KMS-11 (cell line): ENCODE measurements at regions not wholly inside any gene's neighbourhood (a gene's known extent, or its start where the extent isn't known, plus 50 kb on each side); places are given as distances from the start of the nearest gene placed in this dataset.

Source experiments
- H2AFZ ChIP-seq: fragments of 200-600 bp; sonication (generic); 2 replicates; pipeline ENCODE4 v1.6.1; 2016; ENCODE audit warnings: antibody characterized with exemption, mixed run types, low read depth
- H3K27ac ChIP-seq: fragments of 200-600 bp; sonication (generic); 2 replicates; pipeline ENCODE4 v1.6.1; 2016; ENCODE audit warnings: mild to moderate bottlenecking, mixed run types
- H3K27me3 ChIP-seq: fragments of 200-600 bp; sonication (generic); 2 replicates; pipeline ENCODE4 v1.6.1; 2017; ENCODE audit warnings: mild to moderate bottlenecking, low read depth, mixed run types, moderate library complexity; ENCODE audit not compliant: insufficient read depth
- H3K36me3 ChIP-seq: fragments of 200-600 bp; sonication (generic); 2 replicates; pipeline ENCODE4 v1.6.1; 2017; ENCODE audit warnings: mild to moderate bottlenecking, mixed run types; ENCODE audit not compliant: insufficient read depth
- H3K4me1 ChIP-seq: fragments of 200-600 bp; sonication (generic); 2 replicates; pipeline ENCODE4 v1.6.1; 2016; ENCODE audit warnings: mild to moderate bottlenecking, low read depth, mixed run types; ENCODE audit not compliant: poor library complexity, severe bottlenecking
- H3K4me2 ChIP-seq: fragments of 200-600 bp; sonication (generic); 2 replicates; pipeline ENCODE4 v1.7.0; 2016; ENCODE audit warnings: mild to moderate bottlenecking, mixed run types
- H3K4me3 ChIP-seq: fragments of 200-600 bp; sonication (generic); IDR thresholded peaks from 2 replicates; pipeline ENCODE4 v1.6.1; 2017; ENCODE audit warnings: low read depth, low read length, mixed read lengths; ENCODE audit not compliant: insufficient read depth
- H3K79me2 ChIP-seq: fragments of 200-600 bp; sonication (generic); 2 replicates; pipeline ENCODE4 v1.6.1; 2016; ENCODE audit warnings: low read depth, mixed run types; ENCODE audit not compliant: insufficient read depth
- H3K9ac ChIP-seq: fragments of 200-600 bp; sonication (generic); 2 replicates; pipeline ENCODE4 v1.6.1; 2016; ENCODE audit warnings: mild to moderate bottlenecking, mixed run types
- H4K20me1 ChIP-seq: fragments of 200-600 bp; sonication (generic); 2 replicates; pipeline ENCODE4 v1.6.1; 2016; ENCODE audit warnings: mild to moderate bottlenecking, mixed run types; ENCODE audit not compliant: insufficient read depth
- TF ChIP-seq, protein P1 (sequence below): fragments of 200-600 bp; sonication (generic); conservative IDR thresholded peaks from 2 replicates; pipeline ENCODE4 v1.6.1; 2017; ENCODE audit warnings: low read depth, mild to moderate bottlenecking, antibody characterized with exemption, low read length, moderate library complexity, mixed read lengths

DNA sequence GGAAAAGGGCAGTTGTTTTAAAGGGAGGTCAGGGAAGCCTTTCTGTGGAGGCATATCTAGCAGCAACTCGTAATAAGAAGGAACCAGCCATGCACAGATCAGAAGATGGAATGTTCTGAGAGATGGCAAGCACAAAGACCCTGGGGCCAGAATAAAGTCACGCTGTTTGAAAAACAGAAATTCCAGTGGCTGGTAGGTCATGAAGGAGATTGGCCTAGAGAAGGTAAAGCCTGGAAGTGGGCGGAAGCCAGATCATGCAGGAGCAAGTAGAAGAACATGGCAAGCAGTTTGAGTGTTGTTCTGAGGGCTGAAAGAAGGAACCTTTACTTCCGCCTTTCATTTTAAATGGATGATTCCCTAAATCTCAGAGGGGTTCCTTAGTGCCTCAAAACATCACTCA lies 208.1 kb upstream of the PPP2R3A start:
- H3K4me2 ChIP-seq: no peak overlapping the region
- no peak overlapping the region for H2AFZ ChIP-seq
- no peaks in the 10 kb centered on the region for H3K27me3 ChIP-seq
- no peaks in the 10 kb centered on the region for H3K79me2 ChIP-seq
- H3K9ac ChIP-seq: no peak overlapping the region
- H4K20me1 ChIP-seq: no peaks in the 10 kb centered on the region
- H3K4me1 ChIP-seq: no peaks in the 10 kb centered on the region
- no peak overlapping the region for H3K27ac ChIP-seq
- TF ChIP-seq, protein P1, sequence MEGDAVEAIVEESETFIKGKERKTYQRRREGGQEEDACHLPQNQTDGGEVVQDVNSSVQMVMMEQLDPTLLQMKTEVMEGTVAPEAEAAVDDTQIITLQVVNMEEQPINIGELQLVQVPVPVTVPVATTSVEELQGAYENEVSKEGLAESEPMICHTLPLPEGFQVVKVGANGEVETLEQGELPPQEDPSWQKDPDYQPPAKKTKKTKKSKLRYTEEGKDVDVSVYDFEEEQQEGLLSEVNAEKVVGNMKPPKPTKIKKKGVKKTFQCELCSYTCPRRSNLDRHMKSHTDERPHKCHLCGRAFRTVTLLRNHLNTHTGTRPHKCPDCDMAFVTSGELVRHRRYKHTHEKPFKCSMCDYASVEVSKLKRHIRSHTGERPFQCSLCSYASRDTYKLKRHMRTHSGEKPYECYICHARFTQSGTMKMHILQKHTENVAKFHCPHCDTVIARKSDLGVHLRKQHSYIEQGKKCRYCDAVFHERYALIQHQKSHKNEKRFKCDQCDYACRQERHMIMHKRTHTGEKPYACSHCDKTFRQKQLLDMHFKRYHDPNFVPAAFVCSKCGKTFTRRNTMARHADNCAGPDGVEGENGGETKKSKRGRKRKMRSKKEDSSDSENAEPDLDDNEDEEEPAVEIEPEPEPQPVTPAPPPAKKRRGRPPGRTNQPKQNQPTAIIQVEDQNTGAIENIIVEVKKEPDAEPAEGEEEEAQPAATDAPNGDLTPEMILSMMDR: no peak
- H3K36me3 ChIP-seq: no peaks in the 10 kb centered on the region
- H3K4me3 ChIP-seq: no peak overlapping the region

DNA sequence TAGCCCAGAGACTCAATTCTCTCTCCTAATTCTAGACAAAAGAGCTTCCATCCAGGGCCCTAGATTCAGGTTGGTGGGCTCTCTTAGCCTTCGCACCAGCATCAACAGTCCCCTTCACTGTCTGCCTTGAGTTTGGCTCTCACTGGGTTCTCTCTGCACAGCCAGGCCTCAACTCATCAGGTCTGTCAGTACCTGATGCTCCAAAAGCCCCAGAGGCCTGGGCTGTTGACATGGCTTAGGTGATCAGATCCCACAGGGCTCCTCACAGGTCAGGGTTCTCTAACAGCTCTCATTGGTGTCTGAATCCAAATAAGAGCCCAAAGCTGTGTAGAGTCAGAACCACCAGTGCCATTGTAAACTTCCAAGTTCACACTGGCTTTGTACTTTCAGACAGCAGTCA lies 206.6 kb upstream of the PPP2R3A start:
- Histone ChIP-seq H3K9ac (no peak overlapping the region), H3K79me2 (no peaks in the 10 kb centered on the region), H3K27me3 (no peaks in the 10 kb centered on the region), H3K4me1 (no peaks in the 10 kb centered on the region), H3K27ac (no peak overlapping the region), H4K20me1 (no peaks in the 10 kb centered on the region), H2AFZ (no peak overlapping the region), H3K36me3 (no peaks in the 10 kb centered on the region), H3K4me3 (no peak overlapping the region), H3K4me2 (no peak overlapping the region)
- TF ChIP-seq, protein P1: no peak

DNA sequence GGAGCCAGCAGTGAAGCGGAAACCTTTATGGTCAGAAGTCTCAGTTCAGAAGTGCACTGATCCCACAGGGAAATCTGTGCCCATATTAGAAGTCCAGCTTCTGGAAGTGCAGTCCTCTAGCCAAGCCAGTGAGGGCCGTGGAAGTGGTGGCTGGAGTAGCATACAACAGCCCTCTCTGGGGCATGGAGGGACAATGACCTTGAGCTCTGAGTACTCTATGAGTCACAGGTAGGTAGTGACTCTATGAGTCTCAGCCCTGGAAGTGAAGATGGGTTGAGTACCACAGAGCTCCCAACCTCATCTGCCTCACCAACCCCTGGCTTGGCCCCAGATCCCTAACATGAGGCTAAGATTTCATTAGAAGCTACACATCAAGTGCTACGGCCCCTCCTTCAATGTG lies 205.9 kb upstream of the PPP2R3A start:
- no peak overlapping the region for H3K9ac ChIP-seq

DNA sequence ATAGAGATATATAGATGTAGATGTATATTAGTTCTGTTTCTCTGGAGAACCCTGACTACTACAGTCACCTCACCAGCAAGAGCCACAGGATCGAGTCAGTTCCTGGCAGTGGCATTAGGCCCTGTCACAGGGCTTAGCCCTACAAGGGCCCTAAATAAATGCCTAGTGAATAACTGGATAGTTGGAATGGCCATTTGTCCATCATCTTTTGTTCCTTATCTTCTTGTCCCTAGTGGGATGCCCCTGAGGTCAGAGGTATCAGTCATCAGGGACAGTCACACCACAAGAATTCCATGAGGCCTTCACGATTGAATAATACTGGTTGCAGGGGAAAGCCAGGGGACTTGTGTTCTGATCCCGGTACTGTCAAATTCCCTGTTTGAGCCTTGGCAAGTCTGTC lies 204.9 kb upstream of the PPP2R3A start:
- TF ChIP-seq, protein P1: no peak
- H2AFZ ChIP-seq: no peak overlapping the region
- no peak overlapping the region for H3K4me2 ChIP-seq
- no peak overlapping the region for H3K4me3 ChIP-seq
- no peaks in the 10 kb centered on the region for H3K27me3 ChIP-seq
- H3K36me3 ChIP-seq: no peaks in the 10 kb centered on the region
- no peak overlapping the region for H3K27ac ChIP-seq
- H3K79me2 ChIP-seq: no peaks in the 10 kb centered on the region
- H3K4me1 ChIP-seq: no peaks in the 10 kb centered on the region
- no peak overlapping the region for H3K9ac ChIP-seq
- no peaks in the 10 kb centered on the region for H4K20me1 ChIP-seq

More for the DNA sequence above, 205.9 kb upstream of the PPP2R3A start:
- TF ChIP-seq, protein P1: no peak
- no peak overlapping the region for H3K4me3 ChIP-seq
- no peaks in the 10 kb centered on the region for H3K27me3 ChIP-seq
- no peak overlapping the region for H3K27ac ChIP-seq
- H4K20me1 ChIP-seq: no peaks in the 10 kb centered on the region
- no peak overlapping the region for H3K4me2 ChIP-seq
- no peaks in the 10 kb centered on the region for H3K36me3 ChIP-seq
- H2AFZ ChIP-seq: no peak overlapping the region
- H3K79me2 ChIP-seq: no peaks in the 10 kb centered on the region
- H3K4me1 ChIP-seq: no peaks in the 10 kb centered on the region
